DMS114 treated with DMSO at 0.1 percent for 48 hours (cell line): ENCODE measurements at regions not wholly inside any gene's neighbourhood (a gene's known extent, or its start where the extent isn't known, plus 50 kb on each side); places are given as distances from the start of the nearest gene placed in this dataset.
"Not testable (repeated sequence)": the region's sequence is repeated elsewhere in the genome, so short reads cannot be mapped to it uniquely, and the experiment has no call there.

ENCODE experiments used
- DNase-seq: peaks from one replicate; lab custom pipeline; 2025; ENCODE audit not compliant: unreplicated experiment; lab: John Stamatoyannopoulos, UW

DNA sequence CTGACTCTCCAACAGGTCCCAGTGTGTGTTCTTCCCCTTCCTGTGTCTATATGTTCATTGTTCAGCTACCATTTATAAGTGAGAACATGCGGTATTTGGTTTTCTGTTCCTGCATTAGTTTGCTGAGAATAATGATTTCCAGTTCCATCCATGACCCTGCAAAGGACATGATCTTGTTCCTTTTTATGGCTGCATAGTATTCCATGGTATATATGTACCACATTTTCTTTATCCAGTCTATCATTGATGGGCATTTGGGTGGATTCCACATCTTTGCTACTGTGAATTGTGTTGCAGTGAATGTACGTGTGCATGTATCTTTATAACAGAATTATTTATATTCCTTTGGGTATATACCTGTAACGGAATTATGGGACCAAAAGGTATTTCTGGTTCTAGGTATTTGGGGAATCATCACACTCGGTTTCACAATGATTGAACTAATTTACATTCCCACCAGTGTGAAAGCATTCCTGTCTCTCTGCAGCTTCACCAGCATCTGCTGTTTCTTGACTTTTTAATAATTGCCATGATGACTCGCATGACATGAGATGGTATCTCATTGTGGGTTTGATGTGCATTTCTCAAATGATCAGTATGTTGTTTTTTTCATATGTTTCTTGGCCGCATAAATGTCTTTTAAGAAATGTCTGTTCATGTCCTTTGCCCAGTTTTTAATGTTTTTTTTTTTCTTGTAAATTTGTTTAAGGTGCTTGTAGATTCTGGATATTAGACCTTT, 60.2 kb downstream of the LSMEM1 start:
- no peak for DNase-seq

DNA sequence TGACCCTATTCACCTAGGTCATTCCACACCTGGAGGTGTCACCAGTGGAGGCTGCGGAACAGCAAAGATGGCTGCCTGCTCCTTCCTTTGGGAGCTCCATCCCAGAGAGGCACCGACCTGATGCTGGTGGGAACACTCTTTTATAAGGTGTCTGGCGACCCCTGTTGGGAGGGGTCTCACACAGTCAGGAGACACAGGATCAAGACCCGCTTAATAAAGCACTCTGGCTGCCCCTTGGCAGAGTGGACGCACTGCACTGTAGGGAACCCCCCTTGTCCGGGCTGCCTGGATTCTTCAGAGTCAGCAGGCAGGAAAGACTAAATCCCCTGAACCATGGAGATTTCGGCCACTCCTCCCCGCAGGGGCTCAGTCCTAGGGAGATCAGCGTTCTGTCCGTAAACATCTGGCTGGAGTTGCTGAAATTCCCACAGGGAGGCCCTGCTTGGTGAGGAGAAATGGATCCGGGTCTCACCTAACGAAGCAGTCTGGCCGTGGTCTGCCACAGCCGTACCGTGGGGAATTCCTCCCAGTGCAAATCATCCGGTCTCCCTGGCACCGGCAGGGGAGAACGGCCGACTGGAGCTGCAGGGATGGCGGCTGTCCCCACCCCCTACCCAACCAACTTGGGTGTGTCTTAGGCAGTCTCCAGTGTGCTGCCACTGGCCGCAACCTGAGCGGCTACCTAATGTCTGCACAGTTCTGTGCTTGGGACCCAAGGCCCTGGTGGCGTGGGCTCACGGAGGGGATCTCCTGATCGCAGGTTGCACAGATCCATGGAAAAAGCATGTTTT, 66.1 kb downstream of the LSMEM1 start:
- no peak for DNase-seq

DNA sequence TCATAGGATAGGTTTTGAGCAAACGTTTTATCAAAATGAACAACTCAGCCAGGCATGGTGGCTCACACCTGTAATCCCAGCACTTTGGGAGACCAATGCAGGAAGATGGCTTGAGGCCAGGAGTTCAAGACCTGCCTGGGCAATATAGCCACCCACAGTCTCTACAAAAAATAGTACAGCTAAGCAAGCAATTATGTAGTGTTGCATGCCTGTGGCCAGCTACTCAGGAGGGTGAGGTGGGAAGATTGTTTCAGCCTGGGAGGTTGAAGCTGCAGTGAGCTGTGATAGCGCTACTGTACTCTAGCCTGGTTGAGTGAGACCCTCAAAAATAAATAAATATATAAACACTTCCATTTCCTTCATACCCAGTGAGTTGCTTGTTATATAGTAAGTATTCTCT, 67.1 kb downstream of the LSMEM1 start:
- no peak for DNase-seq

DNA sequence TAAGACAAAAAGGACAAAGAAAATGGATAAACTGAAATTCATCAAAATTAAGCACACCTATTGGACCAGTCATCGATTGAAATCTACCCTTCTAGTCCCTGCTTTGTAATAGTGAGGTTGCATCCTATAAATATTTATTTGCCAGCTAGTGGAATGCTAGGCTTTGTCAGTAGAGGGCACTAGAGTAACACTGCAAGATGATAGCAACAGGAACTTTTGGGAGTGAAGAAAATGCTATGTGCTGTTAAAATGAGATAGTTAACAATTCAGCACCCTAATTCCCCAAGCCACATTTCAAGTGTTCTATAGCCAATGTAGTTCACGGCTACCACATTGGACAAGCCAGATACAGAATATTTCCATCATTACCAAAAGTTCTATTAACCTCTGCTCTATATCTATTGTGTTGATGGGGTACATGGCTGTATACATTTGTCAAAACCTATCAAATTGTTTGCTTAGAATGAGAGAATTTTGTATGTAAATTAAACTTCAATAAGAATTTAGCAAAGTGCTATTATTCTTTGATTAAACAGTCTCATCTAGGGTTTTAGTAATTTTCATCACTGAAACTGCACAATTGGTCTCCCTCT, 69.8 kb downstream of the LSMEM1 start:
- DNase-seq = peak; percentile 13

DNA sequence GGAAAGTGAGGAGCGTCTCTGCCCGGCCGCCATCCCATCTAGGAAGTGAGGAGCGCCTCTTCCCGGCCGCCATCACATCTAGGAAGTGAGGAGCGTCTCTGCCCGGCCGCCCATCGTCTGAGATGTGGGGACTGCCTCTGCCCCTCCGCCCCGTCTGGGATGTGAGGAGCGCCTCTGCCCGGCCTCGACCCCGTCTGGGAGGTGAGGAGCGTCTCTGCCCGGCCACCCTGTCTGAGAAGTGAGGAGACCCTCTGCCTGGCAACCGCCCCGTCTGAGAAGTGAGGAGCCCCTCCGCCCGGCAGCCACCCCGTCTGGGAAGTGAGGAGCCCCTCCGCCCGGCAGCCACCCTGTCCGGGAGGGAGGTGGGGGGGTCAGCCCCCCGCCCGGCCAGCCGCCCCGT, 70.7 kb downstream of the LSMEM1 start:
- not testable (repeated sequence) for DNase-seq

DNA sequence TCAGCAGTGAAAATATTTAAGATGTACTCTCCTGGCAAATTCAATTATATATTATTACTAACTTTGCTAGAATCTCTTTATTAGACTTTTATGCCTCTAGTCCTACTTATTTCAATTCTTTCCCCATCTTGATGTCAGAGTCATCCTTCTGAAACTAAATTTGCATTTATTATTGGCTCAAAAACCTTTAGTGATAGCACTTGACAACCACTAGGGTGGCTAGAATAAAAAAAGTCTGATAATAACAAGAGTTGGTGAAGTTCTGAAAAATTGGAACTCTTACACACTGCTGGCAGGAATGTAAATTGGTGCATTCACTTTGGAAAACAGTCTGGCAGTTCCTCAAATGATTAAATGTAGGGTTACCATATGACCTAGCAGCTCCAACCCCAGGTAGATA, 73.8 kb downstream of the LSMEM1 start:
- DNase-seq = no peak

DNA sequence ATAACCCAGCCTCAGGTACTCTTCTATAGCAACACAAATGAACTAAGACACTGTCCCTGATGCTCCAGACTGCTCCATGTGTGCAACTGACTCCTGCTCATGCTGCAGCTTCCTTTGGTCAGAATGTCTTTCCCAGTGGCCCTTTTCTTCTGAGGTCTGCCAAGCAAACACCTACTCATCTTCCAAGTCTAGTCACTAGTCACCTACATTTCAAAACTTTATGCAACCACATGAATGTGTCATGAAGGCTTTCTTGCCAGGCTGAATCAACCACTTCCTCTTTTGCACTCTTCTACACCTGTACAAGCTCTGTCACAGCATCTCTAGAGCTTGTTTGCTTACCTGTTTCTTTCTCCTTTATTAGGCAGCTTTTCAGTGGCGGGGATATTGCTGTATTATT, 75.8 kb downstream of the LSMEM1 start:
- DNase-seq = no peak

DNA sequence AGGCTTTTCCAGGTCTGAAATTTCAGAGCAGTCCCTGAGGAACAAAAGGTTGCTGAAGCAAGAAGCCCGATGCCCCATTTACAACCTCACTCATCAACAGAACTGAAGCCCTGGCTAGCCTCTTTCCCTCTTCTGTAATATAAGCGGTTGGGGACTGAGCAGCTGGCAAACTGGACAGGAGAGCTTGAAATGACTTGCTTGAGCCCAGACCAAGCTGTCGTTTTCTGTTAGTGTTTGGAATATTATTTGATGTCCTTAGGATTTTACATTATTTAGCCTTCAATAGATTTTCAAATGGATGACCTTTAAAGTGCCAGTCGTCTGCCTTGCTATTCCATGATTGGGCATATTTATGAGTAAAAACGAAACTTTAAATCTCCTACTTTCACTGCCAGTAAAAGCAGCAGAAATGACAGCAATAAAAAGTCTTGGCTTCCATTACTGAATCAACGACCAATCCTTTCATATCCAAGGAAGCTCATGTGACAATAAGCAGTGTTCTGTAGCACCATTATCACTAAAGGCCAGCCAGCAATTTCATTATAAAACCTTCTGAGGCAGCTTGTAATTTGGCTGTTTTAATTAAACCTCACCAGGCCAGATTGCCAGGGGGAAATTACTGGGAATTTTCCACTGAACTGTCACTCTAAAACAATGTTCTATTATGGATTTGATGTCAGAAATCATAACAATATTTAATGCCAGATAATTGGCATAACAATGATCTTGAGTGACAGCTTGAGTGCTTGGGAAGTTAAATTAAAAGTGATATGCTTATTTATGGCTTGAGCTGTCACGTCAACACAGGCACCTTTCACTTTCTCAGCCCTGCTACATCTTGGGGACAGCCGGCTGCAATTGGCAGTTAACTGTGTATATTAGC, 85.9 kb downstream of the LSMEM1 start:
- DNase-seq = no peak

DNA sequence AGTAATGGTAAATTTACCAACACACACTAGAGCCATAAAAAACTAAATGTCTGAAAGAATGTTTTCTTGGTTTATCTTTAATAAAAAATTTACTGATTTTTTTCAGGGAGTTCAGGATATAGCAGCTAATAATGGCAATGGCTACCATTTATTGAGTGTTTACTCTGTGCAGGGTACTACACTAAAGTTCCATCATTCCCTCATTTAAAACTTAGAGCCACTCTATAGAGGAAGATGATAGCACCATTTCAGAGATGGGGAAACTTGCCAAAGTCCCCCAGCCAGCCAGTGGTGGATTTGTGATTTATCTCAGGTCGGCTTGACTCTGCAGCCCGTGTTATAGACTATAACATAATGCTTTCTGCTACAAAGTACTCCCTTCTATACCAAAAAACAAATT, 86.6 kb downstream of the LSMEM1 start:
- DNase-seq = no peak

DNA sequence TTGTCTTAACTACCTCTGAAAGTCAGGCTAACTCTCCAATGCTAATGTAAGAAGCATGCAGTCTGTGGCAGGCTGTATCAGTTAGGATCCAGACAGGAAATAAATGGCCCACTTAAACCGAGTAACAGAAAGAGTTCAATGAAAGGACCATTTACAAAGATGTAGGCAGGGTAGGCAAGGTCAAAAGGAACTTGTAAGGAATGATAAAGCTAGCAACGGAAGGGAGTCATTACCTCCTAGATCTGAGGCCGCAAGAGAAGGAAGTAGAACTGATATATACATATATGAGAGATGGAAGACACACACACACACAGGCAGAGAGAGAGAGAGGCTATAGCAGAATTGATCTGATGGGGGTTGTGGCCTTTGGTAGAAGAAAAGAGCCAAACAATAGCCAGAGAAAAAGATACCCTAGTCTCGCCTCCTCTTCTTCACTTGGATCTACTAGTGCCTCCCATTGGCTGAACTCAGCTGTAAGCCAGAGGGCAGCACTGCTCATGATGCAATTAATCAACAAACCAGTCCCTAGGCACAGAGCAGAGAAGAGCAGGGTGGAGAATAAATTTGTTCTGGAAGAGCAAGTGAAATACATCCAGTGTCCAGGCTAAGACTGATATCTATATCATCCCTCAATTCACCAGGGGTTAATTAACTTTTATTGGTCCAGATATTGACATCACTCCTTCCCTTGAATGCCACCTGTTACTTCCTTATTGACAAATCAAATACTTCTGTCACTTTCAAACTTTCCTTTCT, 91.2 kb downstream of the LSMEM1 start:
- no peak for DNase-seq

DNA sequence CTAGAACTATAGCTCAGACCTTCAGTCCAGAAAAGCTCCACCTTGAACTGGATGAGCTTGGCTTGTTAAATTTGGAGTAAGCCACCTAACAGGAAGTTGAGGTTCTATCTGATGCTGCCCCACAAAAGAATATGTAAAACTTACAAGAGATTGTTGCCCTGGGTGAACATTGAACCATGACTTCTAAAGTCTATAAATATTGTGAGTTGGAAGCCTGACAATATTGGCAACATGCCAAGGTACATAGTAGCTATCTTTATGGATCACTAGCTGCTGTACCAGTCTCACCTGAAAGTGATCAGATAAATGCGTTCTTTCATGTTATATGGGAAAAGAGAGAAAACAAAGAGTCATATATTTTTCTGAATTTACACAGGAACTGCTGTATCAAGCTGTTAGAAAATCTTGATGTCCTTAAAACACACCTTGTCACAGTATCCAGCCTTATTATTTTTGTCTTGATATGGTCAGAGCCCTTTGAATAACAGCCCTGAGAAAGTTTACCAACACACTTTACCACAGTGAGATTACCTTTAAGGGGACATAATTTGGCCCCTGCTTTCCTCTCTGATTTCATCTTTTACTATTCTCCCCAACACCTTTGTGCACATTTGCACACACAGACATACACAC, 92.0 kb downstream of the LSMEM1 start:
- no peak for DNase-seq

DNA sequence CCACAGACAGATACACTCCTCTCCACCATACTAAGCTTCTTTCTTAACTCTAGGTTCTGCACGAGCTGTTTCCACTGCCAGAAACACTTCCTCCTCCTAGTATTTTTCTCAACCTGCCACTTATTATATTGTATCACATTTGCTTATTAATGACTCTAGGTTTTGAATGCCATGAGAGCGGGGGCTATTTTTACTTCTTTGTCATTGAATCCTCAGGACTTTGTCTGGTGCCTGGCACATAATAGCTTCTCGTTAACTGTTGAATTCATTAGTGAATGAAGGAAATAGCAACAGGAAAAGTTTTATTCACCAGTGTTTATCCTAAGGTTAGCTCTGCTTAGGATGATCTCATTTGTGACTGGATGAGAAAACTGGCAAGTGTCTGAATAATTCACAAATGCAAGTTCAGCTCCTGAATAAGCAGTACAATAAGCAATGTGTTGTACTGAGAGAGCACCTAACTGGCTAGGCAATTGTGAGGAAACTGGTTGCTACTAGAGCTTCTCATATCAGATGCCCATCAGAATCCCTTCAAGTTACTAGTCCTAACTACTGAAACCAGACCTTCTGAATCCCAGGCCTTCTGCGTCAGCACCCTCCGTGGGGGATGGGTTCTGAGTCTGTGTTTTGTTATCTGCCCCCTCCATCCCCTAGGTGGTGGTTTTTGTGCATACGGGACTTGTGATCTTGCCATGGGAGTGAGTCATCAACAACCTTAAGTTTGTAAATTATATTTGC, 92.7 kb downstream of the LSMEM1 start:
- no peak for DNase-seq

DNA sequence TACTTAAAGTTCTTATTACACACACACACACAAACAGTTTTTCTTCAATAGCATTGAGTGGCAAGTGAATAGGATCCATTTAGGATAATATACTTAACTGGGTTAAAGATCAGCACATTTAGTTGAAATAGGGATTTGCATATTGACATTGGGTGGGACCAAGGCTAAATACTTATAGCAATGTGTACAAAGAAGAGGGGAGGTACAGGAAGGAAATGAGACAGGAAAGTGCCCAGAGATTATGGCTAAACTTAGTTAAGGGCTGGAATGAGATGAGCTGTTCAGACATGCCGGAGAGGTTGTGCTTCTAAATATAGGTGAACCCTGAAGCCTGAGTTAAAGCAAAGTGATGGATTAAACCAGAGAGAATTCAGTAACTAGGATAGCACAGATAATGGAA, 95.1 kb downstream of the LSMEM1 start:
- no peak for DNase-seq

DNA sequence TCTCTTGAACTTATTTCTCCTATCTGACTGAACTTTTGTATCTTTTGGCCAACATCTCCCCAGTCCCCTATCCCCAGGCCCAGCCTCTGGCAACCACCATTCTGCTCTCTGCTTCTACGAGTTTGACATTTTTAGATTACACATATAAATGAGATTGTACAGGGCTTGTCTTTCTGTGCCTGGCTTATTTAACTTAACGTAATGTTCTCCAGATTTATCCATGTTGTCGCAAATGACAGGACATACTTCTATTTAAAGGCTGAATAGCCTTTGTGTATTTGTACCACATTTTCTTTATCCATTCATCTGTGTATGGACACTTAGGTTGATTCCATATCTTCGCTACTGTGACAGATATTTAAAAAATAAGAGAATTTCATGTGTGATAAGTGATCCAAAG, 98.6 kb downstream of the LSMEM1 start:
- DNase-seq = no peak

DNA sequence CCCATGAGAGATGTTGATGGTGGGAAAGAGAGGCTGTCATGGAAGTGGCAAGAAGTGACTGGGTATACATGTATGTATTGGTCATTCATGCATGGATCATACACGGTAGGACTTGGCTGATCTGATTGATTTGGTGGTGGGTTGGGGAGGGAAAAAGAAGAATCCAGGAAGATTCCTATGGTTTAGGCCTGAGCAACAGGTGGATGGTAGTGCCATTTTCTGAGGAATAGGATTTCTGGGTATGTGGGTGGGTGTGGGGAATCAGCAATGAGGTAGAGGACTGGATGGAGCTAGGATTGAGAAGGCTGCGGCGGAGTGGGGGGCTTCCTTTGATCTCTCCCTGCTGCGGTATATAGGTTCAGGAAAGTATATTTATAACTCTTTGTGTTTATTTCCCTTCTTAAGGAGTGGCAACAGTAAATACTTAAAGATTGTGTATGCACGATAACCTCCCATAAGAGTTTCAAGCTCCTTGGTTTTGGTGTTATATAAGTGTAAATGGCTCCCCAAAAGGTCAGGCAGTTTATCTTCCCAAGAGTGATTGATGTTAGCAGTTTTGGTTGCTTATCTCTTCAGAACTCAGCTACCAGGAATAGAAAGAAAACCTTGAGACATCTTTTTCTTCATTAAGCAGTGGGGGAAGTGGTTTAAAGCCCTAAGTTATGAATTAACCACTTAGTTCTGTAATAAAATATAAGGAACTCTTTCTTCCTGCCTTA, 100.1 kb downstream of the LSMEM1 start:
- DNase-seq = no peak

DNA sequence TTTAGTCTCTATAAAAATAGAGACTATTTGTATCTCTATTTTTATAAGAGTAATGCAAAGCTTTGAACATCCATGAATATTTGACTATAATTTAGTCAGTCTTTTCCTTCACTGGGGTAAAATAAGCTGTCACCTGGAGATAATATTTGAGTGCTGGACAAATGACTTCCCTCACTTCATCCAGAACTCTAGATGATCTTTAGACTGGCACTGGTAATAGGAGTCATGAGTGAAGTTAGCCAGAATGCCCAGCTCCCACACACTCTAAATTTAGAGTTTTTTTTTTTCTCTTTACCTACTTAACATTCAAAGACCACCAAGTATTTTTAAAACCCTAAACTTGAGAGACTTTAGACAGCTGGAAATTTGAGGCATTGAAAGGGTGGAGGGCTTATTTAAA, 100.7 kb downstream of the LSMEM1 start:
- DNase-seq = no peak

DNA sequence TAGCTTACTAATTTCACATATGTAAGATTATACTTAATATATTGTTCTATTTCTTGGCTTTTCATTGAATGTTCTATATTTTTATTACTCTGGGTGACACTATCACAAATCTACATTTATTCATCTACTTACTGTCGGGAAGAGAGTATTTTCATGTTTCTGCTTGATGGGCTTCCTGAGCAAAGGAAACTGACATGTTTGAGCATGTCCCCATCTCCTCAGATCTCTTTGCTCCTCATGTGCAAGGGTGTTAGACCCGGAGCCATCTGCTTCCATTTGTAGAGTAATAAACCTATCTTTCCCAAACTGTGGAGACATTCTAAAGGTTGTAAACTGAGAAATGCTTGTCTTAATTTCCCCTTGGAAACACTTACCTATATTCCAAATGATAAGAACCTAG, 103.5 kb downstream of the LSMEM1 start:
- no peak for DNase-seq

DNA sequence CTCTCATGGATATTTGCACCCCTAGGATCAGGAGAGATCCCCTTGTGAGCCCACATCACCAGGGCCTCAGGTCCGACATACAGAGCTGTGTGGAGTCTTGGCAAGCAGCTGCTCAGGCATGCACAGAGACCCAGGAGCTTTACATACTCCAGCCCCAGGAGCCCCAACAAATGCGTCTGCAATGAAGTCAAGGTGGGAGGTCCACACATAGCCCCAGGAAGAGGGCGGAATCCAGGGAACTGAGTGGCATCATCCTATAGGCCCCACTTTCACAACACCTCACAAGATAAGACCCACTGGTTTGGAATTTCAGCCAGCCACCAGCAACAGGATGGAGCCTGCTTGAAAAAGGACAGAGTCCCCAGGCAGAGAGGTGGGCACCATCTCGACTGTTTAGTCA, 106.7 kb downstream of the LSMEM1 start:
- DNase-seq = no peak
